ENCODE measurements at regions not wholly inside any gene's neighbourhood (a gene's known extent, or its start where the extent isn't known, plus 50 kb on each side); places are given as distances from the start of the nearest gene placed in this dataset.

- TF ChIP-seq EZH2phosphoT487 (IDR thresholded peaks at IDR 0.05; ENCODE audit: low read length) (no peak), CTCF (IDR thresholded peaks at IDR 0.05; ENCODE audit: low read length) (no peak), EZH2 (optimal IDR thresholded peaks at IDR 0.05; ENCODE audit: low read depth, low read length) (no peak)
Observed at GRCh38 chr2:67037655-67038054, 359.5 kb upstream of the ETAA1 start.

Measured in MM.1S (cell line).